ENCODE measurements at regions not wholly inside any gene's neighbourhood (a gene's known extent, or its start where the extent isn't known, plus 50 kb on each side); places are given as distances from the start of the nearest gene placed in this dataset.

DNA sequence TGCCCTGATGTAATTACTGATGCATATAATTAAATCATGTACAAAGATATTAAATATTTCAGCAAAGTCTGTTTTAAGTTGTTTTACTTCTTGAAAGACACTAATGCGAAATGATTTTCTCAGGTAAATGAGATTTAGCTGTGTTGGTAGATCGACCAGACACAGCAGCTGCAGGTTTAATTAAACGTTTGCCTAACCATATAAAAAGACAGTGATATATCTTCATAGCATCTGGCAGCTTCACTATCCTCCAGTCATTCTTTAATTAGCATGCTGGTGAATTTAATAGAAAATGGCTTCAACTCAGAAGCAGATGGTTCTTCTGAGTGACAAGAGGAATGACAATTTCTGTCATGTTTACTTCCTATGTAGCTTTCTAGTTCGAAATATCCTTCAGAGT is 69.3 kb downstream of the NHLRC3 start:
- no peak for TF ChIP-seq CTCF (IDR thresholded peaks at IDR 0.05)
- no peak for TF ChIP-seq POLR2A (IDR thresholded peaks at IDR 0.05)
